ENCODE measurements at regions not wholly inside any gene's neighbourhood (a gene's known extent, or its start where the extent isn't known, plus 50 kb on each side); places are given as distances from the start of the nearest gene placed in this dataset.

DNA sequence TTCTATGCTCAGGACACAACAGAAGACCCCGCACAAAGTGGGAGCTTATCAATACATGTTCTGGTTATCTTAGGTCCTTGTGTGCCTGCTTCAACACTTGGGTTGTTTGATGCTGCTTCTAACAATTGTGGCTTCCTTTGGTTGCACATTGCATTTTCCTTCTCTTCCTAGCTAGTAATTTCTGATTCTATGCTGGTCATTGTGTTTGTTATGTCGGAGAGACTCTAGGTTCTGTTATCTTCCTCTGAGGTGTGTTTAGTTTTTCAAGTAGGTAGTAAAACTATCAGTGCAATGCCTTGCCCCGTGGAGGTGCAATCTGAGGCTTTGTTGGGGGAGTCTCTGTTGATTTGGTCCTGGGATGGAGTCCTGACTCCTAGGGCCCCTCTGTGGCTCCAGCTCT, 414.2 kb downstream of the SHANK2 start:
- no peak for TF ChIP-seq CTCF (conservative IDR thresholded peaks at IDR 0.05)
- no peak for TF ChIP-seq EZH2 (IDR thresholded peaks at IDR 0.05; ENCODE audit: low read depth)
